Upper lobe of right lung (tissue), 1 donor: ENCODE measurements at regions not wholly inside any gene's neighbourhood (a gene's known extent, or its start where the extent isn't known, plus 50 kb on each side); places are given as distances from the start of the nearest gene placed in this dataset.
A peak's percentile ranks its signal among the peaks of the same experiment; 100 is the strongest.

ENCODE experiments used
- ATAC-seq: fragments of 200-7000 bp; cut with Tn5 transposase; one replicate; pipeline ENCODE4 v1.9.1; 2020; ENCODE audit warnings: mild to moderate bottlenecking, moderate library complexity
- DNase-seq: peaks from one replicate; pipeline ENCODE4 v3.0.0-alpha.2; 2020
- H3K27ac ChIP-seq: fragments of 200-600 bp; one replicate; pipeline ENCODE4 v1.8.0; 2022
- H3K27me3 ChIP-seq: fragments of 200-600 bp; one replicate; pipeline ENCODE4 v1.8.0; 2022; ENCODE audit warnings: mild to moderate bottlenecking
- H3K36me3 ChIP-seq: fragments of 200-600 bp; one replicate; pipeline ENCODE4 v1.8.0; 2022
- H3K4me1 ChIP-seq: fragments of 200-600 bp; one replicate; pipeline ENCODE4 v1.8.0; 2022
- H3K4me3 ChIP-seq: fragments of 200-600 bp; one replicate; pipeline ENCODE4 v1.8.0; 2022; ENCODE audit warnings: mild to moderate bottlenecking
- H3K9me3 ChIP-seq: fragments of 200-600 bp; one replicate; pipeline ENCODE4 v1.8.0; 2022
- CTCF ChIP-seq: fragments of 200-600 bp; IDR thresholded peaks from one replicate; pipeline ENCODE4 v1.8.0; 2022; ENCODE audit warnings: antibody characterized with exemption
- intact Hi-C: fragments of 100-400 bp; cut with DNase I; formaldehyde crosslinking; loops from one replicate; pipeline ENCODE4 v1.11.0; 2022
- donor health status: DM: no; HTN: yes; CAD: no; lungs with severe emphysema.

GRCh38 chr3:180467177-180467576 is 134.8 kb upstream of the TTC14 start:
- intact Hi-C loops = no loop called here
- no peaks in the 10 kb centered on the region for H3K9me3 ChIP-seq
- TF ChIP-seq CTCF = no peak
- no peak overlapping the region for H3K27ac ChIP-seq
- no peak overlapping the region for H3K4me3 ChIP-seq
- DNase-seq (no peak), ATAC-seq (no peak)
- H3K27me3 ChIP-seq = no peaks in the 10 kb centered on the region
- no peaks in the 10 kb centered on the region for H3K36me3 ChIP-seq
- no peaks in the 10 kb centered on the region for H3K4me1 ChIP-seq

GRCh38 chr3:180469149-180469548 is 132.8 kb upstream of the TTC14 start:
- Histone ChIP-seq H3K36me3 (no peaks in the 10 kb centered on the region), H3K4me1 (no peaks in the 10 kb centered on the region), H3K27me3 (no peaks in the 10 kb centered on the region), H3K9me3 (no peaks in the 10 kb centered on the region), H3K4me3 (no peak overlapping the region), H3K27ac (no peak overlapping the region)
- ATAC-seq = no peak
- TF ChIP-seq CTCF = no peak
- intact Hi-C loops = no loop called here
- no peak for DNase-seq

- intact Hi-C loops = no loop called here
- H3K9me3 ChIP-seq = no peaks in the 10 kb centered on the region
- no peak for DNase-seq
- no peak overlapping the region for H3K27ac ChIP-seq
- no peak for TF ChIP-seq CTCF
- H3K27me3 ChIP-seq = no peaks in the 10 kb centered on the region
- H3K4me3 ChIP-seq = no peak overlapping the region
- no peaks in the 10 kb centered on the region for H3K4me1 ChIP-seq
- H3K36me3 ChIP-seq = no peaks in the 10 kb centered on the region
- no peak for ATAC-seq
Observed at GRCh38 chr3:180478695-180479094, 123.3 kb upstream of the TTC14 start.

GRCh38 chr3:180492047-180492446 is 109.9 kb upstream of the TTC14 start:
- intact Hi-C loops = no loop called here
- Histone ChIP-seq H3K4me3 (no peak overlapping the region), H3K36me3 (no peaks in the 10 kb centered on the region), H3K27ac (no peak overlapping the region), H3K27me3 (no peaks in the 10 kb centered on the region), H3K4me1 (no peaks in the 10 kb centered on the region), H3K9me3 (no peaks in the 10 kb centered on the region)
- no peak for TF ChIP-seq CTCF
- DNase-seq (no peak), ATAC-seq (no peak)

GRCh38 chr3:180496995-180497394 is 105.0 kb upstream of the TTC14 start:
- Histone ChIP-seq H3K27me3 (no peaks in the 10 kb centered on the region), H3K4me3 (no peak overlapping the region), H3K27ac (no peak overlapping the region), H3K9me3 (no peaks in the 10 kb centered on the region), H3K36me3 (no peaks in the 10 kb centered on the region), H3K4me1 (no peaks in the 10 kb centered on the region)
- TF ChIP-seq CTCF = no peak
- no peak for DNase-seq
- intact Hi-C loops = no loop called here
- ATAC-seq = no peak

- ATAC-seq (peak; percentile 32), DNase-seq (no peak)
- Histone ChIP-seq H3K27me3 (no peaks in the 10 kb centered on the region), H3K4me1 (no peaks in the 10 kb centered on the region), H3K9me3 (no peaks in the 10 kb centered on the region), H3K4me3 (no peak overlapping the region), H3K27ac (no peak overlapping the region), H3K36me3 (no peaks in the 10 kb centered on the region)
- intact Hi-C loops = no loop called here
- no peak for TF ChIP-seq CTCF
Observed at GRCh38 chr3:180516368-180516767, 85.6 kb upstream of the TTC14 start.
